ENCODE measurements at regions not wholly inside any gene's neighbourhood (a gene's known extent, or its start where the extent isn't known, plus 50 kb on each side); places are given as distances from the start of the nearest gene placed in this dataset.

DNA sequence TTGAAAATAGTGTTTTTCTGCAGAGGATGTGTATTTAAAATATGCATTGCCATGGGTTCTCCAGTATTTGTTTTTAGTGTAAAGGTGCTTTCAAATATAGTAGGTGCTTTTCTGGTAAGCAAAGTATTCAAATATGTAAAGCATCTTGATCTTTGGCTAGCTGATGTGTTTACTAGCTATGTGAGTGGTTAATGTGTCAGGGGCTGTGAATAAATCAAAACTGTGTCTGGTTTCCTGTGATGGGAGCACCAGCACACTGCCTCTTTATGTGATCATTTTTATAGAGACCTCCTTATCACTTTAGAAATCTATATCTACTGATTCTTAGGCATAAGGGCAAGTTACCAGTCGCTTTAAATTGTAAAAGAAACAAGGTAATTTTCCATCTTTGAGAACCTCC is 388.9 kb upstream of the MAN1A1 start:
- TF ChIP-seq, protein P1, sequence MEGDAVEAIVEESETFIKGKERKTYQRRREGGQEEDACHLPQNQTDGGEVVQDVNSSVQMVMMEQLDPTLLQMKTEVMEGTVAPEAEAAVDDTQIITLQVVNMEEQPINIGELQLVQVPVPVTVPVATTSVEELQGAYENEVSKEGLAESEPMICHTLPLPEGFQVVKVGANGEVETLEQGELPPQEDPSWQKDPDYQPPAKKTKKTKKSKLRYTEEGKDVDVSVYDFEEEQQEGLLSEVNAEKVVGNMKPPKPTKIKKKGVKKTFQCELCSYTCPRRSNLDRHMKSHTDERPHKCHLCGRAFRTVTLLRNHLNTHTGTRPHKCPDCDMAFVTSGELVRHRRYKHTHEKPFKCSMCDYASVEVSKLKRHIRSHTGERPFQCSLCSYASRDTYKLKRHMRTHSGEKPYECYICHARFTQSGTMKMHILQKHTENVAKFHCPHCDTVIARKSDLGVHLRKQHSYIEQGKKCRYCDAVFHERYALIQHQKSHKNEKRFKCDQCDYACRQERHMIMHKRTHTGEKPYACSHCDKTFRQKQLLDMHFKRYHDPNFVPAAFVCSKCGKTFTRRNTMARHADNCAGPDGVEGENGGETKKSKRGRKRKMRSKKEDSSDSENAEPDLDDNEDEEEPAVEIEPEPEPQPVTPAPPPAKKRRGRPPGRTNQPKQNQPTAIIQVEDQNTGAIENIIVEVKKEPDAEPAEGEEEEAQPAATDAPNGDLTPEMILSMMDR (IDR thresholded peaks at IDR 0.05; ENCODE audit: insufficient read depth, low read length, missing control alignments): no peak
- ChIA-PET POLR2A (no interaction called here), CTCF (no interaction called here)
- DNase-seq (ENCODE audit: low read depth, low spot score): no peak
- no peak overlapping the region for H3K4me3 ChIP-seq (ENCODE audit: low read depth, low read length)

DNA sequence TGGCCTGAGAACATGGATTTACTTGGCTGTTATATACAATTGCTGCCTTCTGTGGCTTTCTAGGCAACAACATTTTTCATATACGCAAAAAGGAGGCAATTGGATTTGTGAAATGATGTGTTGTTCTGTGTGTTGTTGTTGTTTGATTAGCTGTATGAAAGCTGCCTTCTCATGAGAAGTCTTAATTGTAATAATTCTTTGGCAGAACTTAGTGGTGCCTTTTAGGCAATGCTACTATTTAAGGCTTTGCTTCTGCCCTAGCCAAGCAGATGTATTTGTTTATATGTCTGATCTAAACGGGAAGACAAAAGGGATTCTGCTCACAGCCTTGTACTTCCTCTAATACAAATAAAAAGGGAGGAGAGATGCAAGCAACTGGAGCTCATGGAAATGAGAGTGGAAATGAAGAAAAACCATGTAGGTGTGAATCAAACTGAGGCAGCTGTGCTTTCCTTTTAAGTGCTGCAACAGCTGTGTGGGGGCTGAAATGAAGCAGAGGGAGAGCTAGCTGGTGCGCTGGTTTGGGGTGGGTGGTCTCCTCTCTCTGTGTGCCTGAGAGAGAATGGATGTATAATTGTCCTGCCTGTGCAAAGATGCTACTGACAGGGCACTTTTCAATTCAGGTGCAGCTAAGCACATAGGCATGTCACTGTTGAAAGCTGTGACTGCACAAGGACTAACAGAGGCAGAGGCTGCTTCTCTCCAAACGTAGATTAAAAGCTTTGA is 386.9 kb upstream of the MAN1A1 start:
- no peak for DNase-seq (ENCODE audit: low read depth, low spot score)
- CTCF ChIA-PET: no interaction called here
- TF ChIP-seq, protein P1 (IDR thresholded peaks at IDR 0.05; ENCODE audit: insufficient read depth, low read length, missing control alignments): no peak
- no peak overlapping the region for H3K4me3 ChIP-seq (ENCODE audit: low read depth, low read length)
- POLR2A ChIA-PET: no interaction called here

DNA sequence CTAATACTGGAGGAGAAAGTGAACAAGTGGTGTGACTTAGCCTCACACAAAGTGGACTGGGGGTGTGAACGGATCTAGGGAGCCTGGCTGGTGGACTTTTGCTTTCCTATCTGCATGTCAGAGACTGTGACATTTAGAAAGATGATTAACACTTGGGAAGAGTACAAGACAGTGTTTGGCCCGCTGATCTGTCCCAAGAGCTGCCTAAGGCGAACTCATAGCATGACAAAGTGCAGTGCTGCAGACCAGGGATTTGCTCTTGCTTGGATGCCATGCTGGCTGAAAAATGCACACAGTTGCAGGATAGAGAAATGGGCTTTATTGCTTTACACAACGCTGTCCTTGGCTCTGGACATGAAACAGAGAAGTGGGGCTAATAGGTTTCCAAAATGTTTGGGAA is 386.0 kb upstream of the MAN1A1 start:
- ChIA-PET POLR2A (no interaction called here), CTCF (no interaction called here)
- no peak for DNase-seq (ENCODE audit: low read depth, low spot score)
- H3K4me3 ChIP-seq (ENCODE audit: low read depth, low read length): no peak overlapping the region
- TF ChIP-seq, protein P1 (IDR thresholded peaks at IDR 0.05; ENCODE audit: insufficient read depth, low read length, missing control alignments): no peak

DNA sequence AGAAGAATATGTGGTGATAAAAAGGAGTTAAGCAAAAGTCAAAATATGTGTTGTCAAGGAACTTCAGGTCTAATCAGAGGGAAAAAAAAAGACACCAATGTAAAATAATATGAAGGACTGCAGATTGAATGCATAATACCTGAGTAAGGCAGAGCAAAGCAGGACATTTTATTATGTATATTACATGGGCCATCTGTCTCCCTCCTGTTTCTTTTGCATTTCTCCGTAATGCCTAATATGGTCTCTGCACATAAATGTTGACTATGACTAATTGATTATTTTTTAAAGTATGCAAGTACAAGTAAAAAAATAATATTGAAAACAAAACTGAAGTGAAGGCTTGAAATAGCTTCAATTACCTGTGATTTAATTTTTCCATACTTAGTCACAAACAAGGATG is 384.7 kb upstream of the MAN1A1 start:
- ChIA-PET POLR2A (no interaction called here), CTCF (no interaction called here)
- H3K4me3 ChIP-seq (ENCODE audit: low read depth, low read length): no peak overlapping the region
- TF ChIP-seq, protein P1 (IDR thresholded peaks at IDR 0.05; ENCODE audit: insufficient read depth, low read length, missing control alignments): no peak
- no peak for DNase-seq (ENCODE audit: low read depth, low spot score)

DNA sequence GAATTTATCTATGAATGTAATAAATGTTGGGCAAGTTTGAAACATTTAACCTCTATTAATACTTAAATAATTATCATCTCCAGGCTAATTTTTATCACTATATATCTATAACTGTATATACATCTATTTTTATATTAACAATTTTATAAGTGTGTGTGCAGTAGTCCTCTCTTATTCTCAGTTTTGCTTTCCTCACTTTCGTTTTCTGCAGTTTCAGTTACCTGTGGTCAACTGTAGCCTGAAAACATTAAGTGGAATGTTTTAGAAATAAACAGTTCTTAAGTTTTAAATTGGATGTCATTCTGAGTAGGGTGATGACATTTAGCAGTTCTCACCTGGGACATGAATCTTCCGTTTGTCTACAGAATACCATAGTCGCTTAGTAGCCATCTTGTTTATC is 379.4 kb upstream of the MAN1A1 start:
- ChIA-PET CTCF (interaction anchor here (1.5 kb wide), 1 partner anchor 13 kb away, joined by 6 read pairs; no protein-coding TSS in a partner anchor), POLR2A (no interaction called here)
- no peak for DNase-seq (ENCODE audit: low read depth, low spot score)
- no peak overlapping the region for H3K4me3 ChIP-seq (ENCODE audit: low read depth, low read length)
- TF ChIP-seq, protein P1 (IDR thresholded peaks at IDR 0.05; ENCODE audit: insufficient read depth, low read length, missing control alignments): no peak

DNA sequence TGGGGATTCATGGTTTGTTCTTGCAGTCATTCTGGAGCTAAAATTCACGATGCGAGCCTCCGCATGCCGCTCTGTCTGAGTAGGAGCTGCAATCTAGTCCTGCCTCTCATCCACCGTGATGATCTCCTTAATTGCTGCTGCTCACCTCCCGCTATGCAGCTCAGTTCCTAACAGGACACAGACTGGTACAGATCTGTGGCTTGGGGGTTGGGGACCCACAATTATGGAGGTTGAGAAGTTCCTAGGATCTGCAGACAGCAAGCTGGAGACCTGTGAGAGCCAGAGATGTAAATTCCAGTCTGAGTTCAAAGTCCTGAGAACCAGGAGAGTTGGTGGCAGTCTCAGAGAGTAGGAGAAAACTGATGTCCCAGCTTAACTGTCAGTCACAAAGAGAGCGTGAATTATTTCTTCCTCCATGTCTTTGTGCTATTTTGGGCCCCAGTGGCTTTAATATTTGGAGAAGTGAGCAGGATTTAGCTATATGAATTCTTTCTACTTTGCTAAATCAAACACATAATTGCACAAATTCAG is 378.7 kb upstream of the MAN1A1 start:
- ChIA-PET POLR2A (no interaction called here), CTCF (interaction anchor here (1.5 kb wide), 1 partner anchor 14 kb away, joined by 6 read pairs; no protein-coding TSS in a partner anchor)

More for the DNA sequence above, 378.7 kb upstream of the MAN1A1 start:
- TF ChIP-seq, protein P1 (IDR thresholded peaks at IDR 0.05; ENCODE audit: insufficient read depth, low read length, missing control alignments): no peak
- no peak for DNase-seq (ENCODE audit: low read depth, low spot score)
- H3K4me3 ChIP-seq (ENCODE audit: low read depth, low read length): no peak overlapping the region

Data from AG04449 (cell line).